ENCODE measurements at regions not wholly inside any gene's neighbourhood (a gene's known extent, or its start where the extent isn't known, plus 50 kb on each side); places are given as distances from the start of the nearest gene placed in this dataset.

- H3K36me3 ChIP-seq (replicated peaks in 1 of 2; ENCODE audit: insufficient read depth in 1 of 2, low read depth in 2 of 2) = no peaks in the 10 kb centered on the region
- 36 to 47% methylated on average over 4 of the region's 4 CpGs for WGBS, 2 donors
- intact Hi-C loops (cut with DNase I) = no loop called here
- no peak for TF ChIP-seq POLR2A (IDR thresholded peaks at IDR 0.05)
- TF ChIP-seq, protein P1, sequence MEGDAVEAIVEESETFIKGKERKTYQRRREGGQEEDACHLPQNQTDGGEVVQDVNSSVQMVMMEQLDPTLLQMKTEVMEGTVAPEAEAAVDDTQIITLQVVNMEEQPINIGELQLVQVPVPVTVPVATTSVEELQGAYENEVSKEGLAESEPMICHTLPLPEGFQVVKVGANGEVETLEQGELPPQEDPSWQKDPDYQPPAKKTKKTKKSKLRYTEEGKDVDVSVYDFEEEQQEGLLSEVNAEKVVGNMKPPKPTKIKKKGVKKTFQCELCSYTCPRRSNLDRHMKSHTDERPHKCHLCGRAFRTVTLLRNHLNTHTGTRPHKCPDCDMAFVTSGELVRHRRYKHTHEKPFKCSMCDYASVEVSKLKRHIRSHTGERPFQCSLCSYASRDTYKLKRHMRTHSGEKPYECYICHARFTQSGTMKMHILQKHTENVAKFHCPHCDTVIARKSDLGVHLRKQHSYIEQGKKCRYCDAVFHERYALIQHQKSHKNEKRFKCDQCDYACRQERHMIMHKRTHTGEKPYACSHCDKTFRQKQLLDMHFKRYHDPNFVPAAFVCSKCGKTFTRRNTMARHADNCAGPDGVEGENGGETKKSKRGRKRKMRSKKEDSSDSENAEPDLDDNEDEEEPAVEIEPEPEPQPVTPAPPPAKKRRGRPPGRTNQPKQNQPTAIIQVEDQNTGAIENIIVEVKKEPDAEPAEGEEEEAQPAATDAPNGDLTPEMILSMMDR (IDR thresholded peaks at IDR 0.05) = no peak
- no peaks in the 10 kb centered on the region for H3K9me3 ChIP-seq
- H3K4me1 ChIP-seq = no peaks in the 10 kb centered on the region
- H3K27ac ChIP-seq = no peak overlapping the region
- ATAC-seq = no peak
- no peak overlapping the region for H3K4me3 ChIP-seq
- DNase-seq = no peak
- no peaks in the 10 kb centered on the region for H3K27me3 ChIP-seq
Observed at GRCh38 chr13:64801768-64802167, 2428.4 kb downstream of the PCDH9 start.

- H3K4me1 ChIP-seq = no peaks in the 10 kb centered on the region
- no peak for TF ChIP-seq POLR2A (IDR thresholded peaks at IDR 0.05)
- TF ChIP-seq, protein P1 (IDR thresholded peaks at IDR 0.05) = no peak
- 42 to 60% methylated on average over 4 of the region's 4 CpGs for WGBS, 2 donors
- H3K4me3 ChIP-seq = no peak overlapping the region
- H3K9me3 ChIP-seq = no peaks in the 10 kb centered on the region
- DNase-seq = no peak
- H3K36me3 ChIP-seq (replicated peaks in 1 of 2; ENCODE audit: insufficient read depth in 1 of 2, low read depth in 2 of 2) = no peaks in the 10 kb centered on the region
- no peak overlapping the region for H3K27ac ChIP-seq
- intact Hi-C loops (cut with DNase I) = no loop called here
- no peak for ATAC-seq
- no peaks in the 10 kb centered on the region for H3K27me3 ChIP-seq
Observed at GRCh38 chr13:64798422-64798821, 2431.7 kb downstream of the PCDH9 start.

DNA sequence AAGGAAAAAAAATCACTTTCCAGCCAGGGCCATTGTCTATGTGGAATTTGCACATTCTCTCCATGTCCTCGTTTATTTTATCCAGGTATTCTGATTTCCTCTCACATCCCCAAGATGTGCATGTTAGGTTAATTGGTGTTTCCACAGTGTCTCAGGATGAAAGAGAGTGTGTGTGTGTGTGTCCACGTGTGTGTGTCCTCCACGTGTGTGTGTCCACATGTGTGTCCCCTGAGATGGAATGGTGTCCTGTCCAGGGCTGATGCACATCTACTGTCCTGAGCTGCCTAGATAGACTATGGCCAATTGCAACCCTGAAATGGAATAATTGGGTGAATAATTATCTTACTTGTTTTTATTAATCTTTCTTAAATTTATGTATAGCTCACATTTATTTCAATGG is 2436.5 kb downstream of the PCDH9 start:
- no peaks in the 10 kb centered on the region for H3K27me3 ChIP-seq
- intact Hi-C loops (cut with DNase I) = no loop called here
- no peak for ATAC-seq

DNA sequence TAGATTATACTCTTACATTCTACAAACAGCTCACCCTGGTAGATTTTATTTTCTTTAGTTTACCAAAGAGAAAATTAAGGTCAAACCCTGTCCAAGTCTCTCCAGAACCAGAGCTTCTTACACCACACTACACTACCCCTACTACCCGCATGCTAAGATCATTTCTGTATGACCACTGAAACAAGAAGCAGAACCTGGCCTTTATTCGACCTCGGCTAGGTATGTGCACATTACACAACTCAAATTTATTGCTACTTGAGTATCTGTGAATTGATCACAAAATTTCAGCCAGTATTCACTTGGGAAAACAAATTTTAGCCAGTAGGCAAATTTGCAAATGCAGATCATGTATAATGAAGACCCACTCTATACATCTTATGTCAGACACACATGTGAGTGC is 2437.0 kb downstream of the PCDH9 start:
- Histone ChIP-seq H3K36me3 (replicated peaks in 1 of 2; ENCODE audit: insufficient read depth in 1 of 2, low read depth in 2 of 2) (no peaks in the 10 kb centered on the region), H3K27ac (no peak overlapping the region), H3K4me1 (no peaks in the 10 kb centered on the region), H3K9me3 (no peaks in the 10 kb centered on the region), H3K27me3 (no peaks in the 10 kb centered on the region), H3K4me3 (no peak overlapping the region)
- WGBS, 2 donors = 67 to 75% methylated on average over 3 of the region's 3 CpGs
- ATAC-seq (no peak), DNase-seq (no peak)
- intact Hi-C loops (cut with DNase I) = no loop called here
- TF ChIP-seq, protein P1 (IDR thresholded peaks at IDR 0.05) = no peak
- TF ChIP-seq POLR2A (IDR thresholded peaks at IDR 0.05) = no peak

More for the DNA sequence above, 2436.5 kb downstream of the PCDH9 start:
- no peak overlapping the region for H3K27ac ChIP-seq
- H3K4me1 ChIP-seq = no peaks in the 10 kb centered on the region
- H3K4me3 ChIP-seq = no peak overlapping the region
- no peaks in the 10 kb centered on the region for H3K36me3 ChIP-seq (replicated peaks in 1 of 2; ENCODE audit: insufficient read depth in 1 of 2, low read depth in 2 of 2)
- DNase-seq = no peak
- H3K9me3 ChIP-seq = no peaks in the 10 kb centered on the region
- 39 to 50% methylated on average over 3 of the region's 3 CpGs for WGBS, 2 donors
- TF ChIP-seq POLR2A (IDR thresholded peaks at IDR 0.05) = no peak
- TF ChIP-seq, protein P1 (IDR thresholded peaks at IDR 0.05) = no peak

DNA sequence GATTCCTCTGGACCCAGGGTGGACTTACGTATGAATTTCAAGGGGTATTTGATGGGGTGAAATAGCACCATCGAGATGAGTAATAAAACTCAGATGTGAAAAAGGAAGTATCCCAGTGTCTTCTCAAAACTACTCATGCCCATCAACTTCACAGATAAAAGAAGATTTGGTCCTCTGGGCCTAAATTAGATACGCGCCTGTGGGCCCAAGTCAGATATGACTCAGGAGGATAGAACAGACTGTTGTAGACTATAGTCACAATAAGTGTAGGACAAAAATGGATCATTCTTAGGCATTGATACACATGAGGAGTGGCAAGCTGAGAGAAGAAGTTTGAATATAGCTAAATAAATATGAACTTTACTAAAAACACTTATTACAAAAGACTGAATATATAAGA is 2438.8 kb downstream of the PCDH9 start:
- no peaks in the 10 kb centered on the region for H3K27me3 ChIP-seq
- intact Hi-C loops (cut with DNase I) = no loop called here
- DNase-seq (no peak), ATAC-seq (no peak)
- H3K36me3 ChIP-seq (replicated peaks in 1 of 2; ENCODE audit: insufficient read depth in 1 of 2, low read depth in 2 of 2) = no peaks in the 10 kb centered on the region
- WGBS, 2 donors = 74 to 88% methylated on average over 4 of the region's 4 CpGs
- H3K4me3 ChIP-seq = no peak overlapping the region
- no peaks in the 10 kb centered on the region for H3K9me3 ChIP-seq
- H3K27ac ChIP-seq = no peak overlapping the region
- no peaks in the 10 kb centered on the region for H3K4me1 ChIP-seq
- TF ChIP-seq, protein P1 (IDR thresholded peaks at IDR 0.05) = no peak
- no peak for TF ChIP-seq POLR2A (IDR thresholded peaks at IDR 0.05)
